GM21367 (cell line): ENCODE measurements at regions not wholly inside any gene's neighbourhood (a gene's known extent, or its start where the extent isn't known, plus 50 kb on each side); places are given as distances from the start of the nearest gene placed in this dataset.
A peak's percentile ranks its signal among the peaks of the same experiment; 100 is the strongest.
"Not testable (repeated sequence)": the region's sequence is repeated elsewhere in the genome, so short reads cannot be mapped to it uniquely, and the experiment has no call there.

Experiments
- ATAC-seq: cut with Tn5 transposase; IDR thresholded peaks from one replicate; pipeline ENCODE4 v1.9.1; 2021; ENCODE audit not compliant: unreplicated experiment

GRCh38 chrX:65883556-65883955 is 156.3 kb downstream of the VSIG4 start:
- ATAC-seq, result no peak

GRCh38 chrX:65879977-65880799 is 159.7 kb downstream of the VSIG4 start:
- ATAC-seq, result no peak

GRCh38 chrX:65878456-65878855 is 161.4 kb downstream of the VSIG4 start:
- ATAC-seq, result no peak

- ATAC-seq, result no peak
These were observed 161.9 kb downstream of the VSIG4 start for GRCh38 chrX:65877953-65878352.

- not testable (repeated sequence) for ATAC-seq
These were observed 164.3 kb downstream of the VSIG4 start for GRCh38 chrX:65875614-65876013.

- ATAC-seq, result no peak
These were observed 165.1 kb downstream of the VSIG4 start for GRCh38 chrX:65874765-65875164.

GRCh38 chrX:65874110-65874509 is 165.8 kb downstream of the VSIG4 start:
- no peak for ATAC-seq

- no peak for ATAC-seq
These were observed 166.5 kb downstream of the VSIG4 start for GRCh38 chrX:65873385-65873784.

- no peak for ATAC-seq
These were observed 168.1 kb downstream of the VSIG4 start for GRCh38 chrX:65871671-65872311.

GRCh38 chrX:65870544-65870943 is 169.3 kb downstream of the VSIG4 start:
- ATAC-seq, result not testable (repeated sequence)

GRCh38 chrX:65866773-65867172 is 173.1 kb downstream of the VSIG4 start:
- no peak for ATAC-seq

GRCh38 chrX:65866146-65866545 is 173.7 kb downstream of the VSIG4 start:
- ATAC-seq, result peak; percentile 55

- no peak for ATAC-seq
These were observed 177.2 kb downstream of the VSIG4 start for GRCh38 chrX:65862638-65863037.

- no peak for ATAC-seq
These were observed 180.6 kb downstream of the VSIG4 start for GRCh38 chrX:65859299-65859698.

- not testable (repeated sequence) for ATAC-seq
These were observed 185.4 kb downstream of the VSIG4 start for GRCh38 chrX:65854437-65854836.

GRCh38 chrX:65851306-65851705 is 183.9 kb downstream of the MSN start:
- not testable (repeated sequence) for ATAC-seq

GRCh38 chrX:65850821-65851220 is 183.4 kb downstream of the MSN start:
- ATAC-seq, result not testable (repeated sequence)

- no peak for ATAC-seq
These were observed 179.5 kb downstream of the MSN start for GRCh38 chrX:65846974-65847373.

GRCh38 chrX:65841263-65841662 is 173.8 kb downstream of the MSN start:
- ATAC-seq, result no peak

GRCh38 chrX:65838674-65839073 is 171.2 kb downstream of the MSN start:
- ATAC-seq, result no peak

- ATAC-seq, result no peak
These were observed 170.6 kb downstream of the MSN start for GRCh38 chrX:65837875-65838549.

- no peak for ATAC-seq
These were observed 163.8 kb downstream of the MSN start for GRCh38 chrX:65831268-65831667.
